ENCODE measurements at regions not wholly inside any gene's neighbourhood (a gene's known extent, or its start where the extent isn't known, plus 50 kb on each side); places are given as distances from the start of the nearest gene placed in this dataset.

DNA sequence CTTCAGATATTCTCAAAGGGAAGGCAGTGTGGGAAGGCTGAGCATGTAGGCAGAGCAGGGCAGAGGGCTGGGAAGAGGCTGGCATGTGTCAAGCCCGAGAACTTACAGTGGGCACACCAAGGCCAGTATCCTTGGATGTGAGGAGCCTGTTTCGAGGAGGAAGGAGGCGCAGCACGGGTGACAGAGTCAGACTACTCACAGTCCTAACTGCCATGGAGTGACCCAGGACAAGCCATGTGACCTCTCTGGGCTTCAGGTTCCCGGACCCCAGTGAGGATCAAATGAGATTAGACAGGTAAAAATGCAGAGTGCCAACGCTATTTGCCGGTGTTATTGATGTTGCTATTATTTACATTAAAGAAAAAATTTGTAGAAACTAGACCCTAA lies 65.3 kb downstream of the NSMCE3 start:
- TF ChIP-seq MYC (IDR thresholded peaks at IDR 0.05; ENCODE audit: low read depth, low read length) (no peak), POLR2A (IDR thresholded peaks at IDR 0.05; ENCODE audit: extremely low read depth, insufficient read length) (no peak)
- TF ChIP-seq, protein P1, sequence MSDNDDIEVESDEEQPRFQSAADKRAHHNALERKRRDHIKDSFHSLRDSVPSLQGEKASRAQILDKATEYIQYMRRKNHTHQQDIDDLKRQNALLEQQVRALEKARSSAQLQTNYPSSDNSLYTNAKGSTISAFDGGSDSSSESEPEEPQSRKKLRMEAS (IDR thresholded peaks at IDR 0.05; ENCODE audit: low read depth, low read length): no peak
- TF ChIP-seq, protein P2, sequence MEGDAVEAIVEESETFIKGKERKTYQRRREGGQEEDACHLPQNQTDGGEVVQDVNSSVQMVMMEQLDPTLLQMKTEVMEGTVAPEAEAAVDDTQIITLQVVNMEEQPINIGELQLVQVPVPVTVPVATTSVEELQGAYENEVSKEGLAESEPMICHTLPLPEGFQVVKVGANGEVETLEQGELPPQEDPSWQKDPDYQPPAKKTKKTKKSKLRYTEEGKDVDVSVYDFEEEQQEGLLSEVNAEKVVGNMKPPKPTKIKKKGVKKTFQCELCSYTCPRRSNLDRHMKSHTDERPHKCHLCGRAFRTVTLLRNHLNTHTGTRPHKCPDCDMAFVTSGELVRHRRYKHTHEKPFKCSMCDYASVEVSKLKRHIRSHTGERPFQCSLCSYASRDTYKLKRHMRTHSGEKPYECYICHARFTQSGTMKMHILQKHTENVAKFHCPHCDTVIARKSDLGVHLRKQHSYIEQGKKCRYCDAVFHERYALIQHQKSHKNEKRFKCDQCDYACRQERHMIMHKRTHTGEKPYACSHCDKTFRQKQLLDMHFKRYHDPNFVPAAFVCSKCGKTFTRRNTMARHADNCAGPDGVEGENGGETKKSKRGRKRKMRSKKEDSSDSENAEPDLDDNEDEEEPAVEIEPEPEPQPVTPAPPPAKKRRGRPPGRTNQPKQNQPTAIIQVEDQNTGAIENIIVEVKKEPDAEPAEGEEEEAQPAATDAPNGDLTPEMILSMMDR (IDR thresholded peaks at IDR 0.05; ENCODE audit: low read depth, low read length): no peak
- no peak for DNase-seq (ENCODE audit: low read depth)
- H3K4me3 ChIP-seq (ENCODE audit: low read depth, low read length): no peak overlapping the region

DNA sequence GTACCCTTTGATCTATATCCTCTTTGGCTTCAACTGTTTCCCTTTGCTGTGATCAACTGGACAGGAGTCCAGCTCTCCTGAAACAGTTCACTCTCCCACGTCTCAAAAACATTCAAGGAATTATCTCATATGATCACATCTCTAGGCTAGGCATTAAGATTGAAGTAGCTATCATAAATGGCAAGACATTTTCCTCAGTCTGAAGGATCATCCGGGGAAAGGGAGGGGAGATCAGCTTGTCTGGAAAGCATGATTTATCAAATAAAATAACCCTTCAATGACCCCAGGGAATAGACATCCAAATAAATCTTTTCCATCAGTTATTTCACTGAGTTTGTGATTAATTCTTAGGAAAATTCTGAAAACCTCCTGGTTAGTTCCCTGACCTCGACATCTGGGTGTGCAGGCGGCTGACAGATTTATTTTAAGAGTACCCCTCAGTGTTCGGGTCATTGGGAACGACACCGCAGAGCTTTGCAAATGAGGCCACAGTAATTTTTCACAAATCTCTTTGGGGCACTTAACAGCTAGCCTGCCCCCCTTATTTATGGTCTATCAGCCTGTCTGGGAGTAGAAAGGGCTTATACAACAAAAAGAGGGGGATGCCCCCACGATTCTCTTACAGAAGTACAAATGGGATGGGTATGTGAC lies 65.8 kb downstream of the NSMCE3 start:
- H3K4me3 ChIP-seq (ENCODE audit: low read depth, low read length): no peak overlapping the region
- no peak for DNase-seq (ENCODE audit: low read depth)
- TF ChIP-seq, protein P1 (IDR thresholded peaks at IDR 0.05; ENCODE audit: low read depth, low read length): no peak
- TF ChIP-seq, protein P2 (IDR thresholded peaks at IDR 0.05; ENCODE audit: low read depth, low read length): no peak
- no peak for TF ChIP-seq POLR2A (IDR thresholded peaks at IDR 0.05; ENCODE audit: extremely low read depth, insufficient read length)
- TF ChIP-seq MYC (IDR thresholded peaks at IDR 0.05; ENCODE audit: low read depth, low read length): no peak

DNA sequence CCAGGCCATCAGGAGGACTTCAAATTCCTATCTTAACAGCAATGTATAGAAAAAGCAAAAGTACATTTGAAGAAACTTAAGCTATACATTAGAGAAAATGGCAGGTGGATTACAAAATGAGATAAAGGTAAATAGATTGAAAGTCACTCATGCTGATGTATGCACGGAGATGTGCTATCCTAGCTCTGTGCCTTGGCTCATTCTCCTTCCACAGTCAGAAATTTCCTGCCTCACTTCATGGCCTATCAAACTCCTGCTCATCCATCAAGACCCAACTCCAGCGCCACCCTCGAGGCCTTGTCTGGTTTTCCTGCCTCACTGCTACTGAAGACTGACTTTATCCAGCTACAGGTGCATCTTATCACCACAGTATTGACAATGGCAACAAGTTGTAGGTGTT lies 72.9 kb downstream of the NSMCE3 start:
- TF ChIP-seq, protein P2 (IDR thresholded peaks at IDR 0.05; ENCODE audit: low read depth, low read length): no peak
- no peak for TF ChIP-seq MYC (IDR thresholded peaks at IDR 0.05; ENCODE audit: low read depth, low read length)
- TF ChIP-seq POLR2A (IDR thresholded peaks at IDR 0.05; ENCODE audit: extremely low read depth, insufficient read length): no peak
- TF ChIP-seq, protein P1 (IDR thresholded peaks at IDR 0.05; ENCODE audit: low read depth, low read length): no peak
- DNase-seq (ENCODE audit: low read depth): no peak
- H3K4me3 ChIP-seq (ENCODE audit: low read depth, low read length): no peak overlapping the region

DNA sequence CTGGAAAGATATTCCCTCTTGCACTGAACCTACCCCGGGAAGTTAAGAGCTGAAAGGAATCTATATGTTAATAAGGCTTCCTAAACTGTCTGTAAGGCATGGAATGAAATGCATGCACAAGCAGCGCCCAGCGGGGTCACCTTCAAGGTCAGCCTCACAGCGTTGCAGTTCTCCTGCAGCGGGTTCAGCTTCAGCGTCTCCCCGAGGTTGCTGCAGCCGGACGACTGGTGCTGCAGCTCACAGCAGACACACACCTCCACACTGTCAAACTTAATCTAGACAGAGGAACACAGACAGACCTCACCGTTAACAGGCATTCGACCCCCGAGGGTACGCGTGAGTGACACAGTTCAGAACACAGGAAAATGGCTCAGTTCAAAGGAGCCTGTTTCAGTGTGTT lies 73.3 kb downstream of the NSMCE3 start:
- no peak for DNase-seq (ENCODE audit: low read depth)
- TF ChIP-seq, protein P2 (IDR thresholded peaks at IDR 0.05; ENCODE audit: low read depth, low read length): no peak
- TF ChIP-seq, protein P1 (IDR thresholded peaks at IDR 0.05; ENCODE audit: low read depth, low read length): no peak
- TF ChIP-seq POLR2A (IDR thresholded peaks at IDR 0.05; ENCODE audit: extremely low read depth, insufficient read length) (no peak), MYC (IDR thresholded peaks at IDR 0.05; ENCODE audit: low read depth, low read length) (no peak)
- H3K4me3 ChIP-seq (ENCODE audit: low read depth, low read length): no peak overlapping the region

DNA sequence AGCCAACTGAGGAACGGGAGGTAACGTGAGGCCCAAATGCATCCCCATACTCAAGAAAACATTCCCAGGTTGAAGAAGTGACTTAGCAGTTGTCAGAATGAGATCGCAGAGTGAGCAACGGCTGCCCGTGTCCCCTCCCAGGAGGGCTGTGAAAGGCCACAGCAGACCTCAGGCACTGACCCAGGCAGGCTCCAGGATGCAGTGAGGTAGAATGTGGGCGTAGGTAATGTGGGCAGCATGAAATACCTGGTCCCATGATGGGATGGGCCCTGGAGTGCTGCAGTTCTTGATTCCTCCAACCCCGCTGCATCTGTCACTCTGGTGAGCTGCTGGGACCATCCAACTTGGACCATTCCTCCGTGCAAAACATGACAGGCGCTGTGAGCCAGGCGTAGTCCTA lies 74.8 kb downstream of the NSMCE3 start:
- no peak overlapping the region for H3K4me3 ChIP-seq (ENCODE audit: low read depth, low read length)
- no peak for DNase-seq (ENCODE audit: low read depth)
- TF ChIP-seq, protein P2 (IDR thresholded peaks at IDR 0.05; ENCODE audit: low read depth, low read length): no peak
- TF ChIP-seq POLR2A (IDR thresholded peaks at IDR 0.05; ENCODE audit: extremely low read depth, insufficient read length): no peak
